OCI-M2 (cell line): ENCODE measurements at regions not wholly inside any gene's neighbourhood (a gene's known extent, or its start where the extent isn't known, plus 50 kb on each side); places are given as distances from the start of the nearest gene placed in this dataset.
"Not testable (repeated sequence)": the region's sequence is repeated elsewhere in the genome, so short reads cannot be mapped to it uniquely, and the experiment has no call there.

Experiments used
- DNase-seq: peaks from one replicate; lab custom pipeline; 2025; ENCODE audit not compliant: unreplicated experiment; lab: John Stamatoyannopoulos, UW

GRCh38 chr7:142447762-142448161 lies 189.9 kb upstream of the PRSS58 start:
- no peak for DNase-seq

DNA sequence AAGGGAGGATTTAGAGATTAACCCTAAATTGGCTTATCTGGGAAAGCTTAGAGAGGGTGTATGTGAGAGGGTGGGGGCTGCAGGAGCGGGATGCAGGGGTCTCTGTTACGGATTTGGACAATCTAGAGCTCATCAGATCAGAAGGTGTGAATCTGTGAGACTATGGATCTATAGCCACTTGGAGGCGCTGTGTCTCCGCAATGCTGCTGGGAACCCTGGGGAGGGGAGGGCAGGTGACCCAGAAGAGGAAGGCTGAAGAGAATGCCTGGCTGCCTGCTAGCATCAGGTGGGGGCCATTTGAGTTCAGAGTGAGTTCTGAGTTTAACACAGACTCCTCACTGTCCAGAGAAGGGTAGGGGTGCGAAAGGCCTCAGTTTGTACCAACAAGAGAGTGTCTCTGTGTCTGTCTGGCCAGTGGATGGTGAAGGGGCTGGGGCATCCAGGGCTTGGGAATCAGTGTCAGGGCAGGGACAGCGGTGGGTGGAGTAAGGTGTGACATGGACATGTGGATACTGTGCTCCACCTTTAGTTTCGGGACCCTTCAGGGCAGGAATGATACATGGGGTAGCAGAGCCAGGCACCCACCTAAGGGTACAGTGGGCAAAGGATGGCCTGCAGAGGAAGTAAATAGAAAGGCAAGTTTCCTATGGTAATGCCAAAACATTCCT lies 187.3 kb upstream of the PRSS58 start:
- no peak for DNase-seq

- no peak for DNase-seq
Measured at GRCh38 chr7:142443216-142444010, 185.6 kb upstream of the PRSS58 start.

DNA sequence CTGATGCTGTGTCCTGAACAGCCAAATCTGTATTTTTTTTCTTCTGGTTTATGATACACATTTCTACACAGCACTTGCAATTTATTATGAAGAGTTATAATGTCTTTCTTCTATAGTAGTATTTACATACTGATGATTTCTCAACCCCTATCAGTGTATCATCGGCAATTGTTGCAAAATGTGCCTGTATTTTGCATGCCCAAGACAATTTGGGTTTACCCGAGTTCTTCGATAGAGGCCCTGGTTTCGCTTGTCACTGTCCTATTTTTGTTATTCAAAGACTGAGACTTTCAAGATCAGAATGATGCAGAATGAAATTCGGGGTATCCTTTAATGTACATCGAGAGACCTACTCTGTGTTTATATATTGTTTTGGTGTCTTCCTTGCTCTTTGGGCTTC lies 184.5 kb upstream of the PRSS58 start:
- DNase-seq: no peak

GRCh38 chr7:142440906-142441411 lies 183.1 kb upstream of the PRSS58 start:
- DNase-seq: no peak

DNA sequence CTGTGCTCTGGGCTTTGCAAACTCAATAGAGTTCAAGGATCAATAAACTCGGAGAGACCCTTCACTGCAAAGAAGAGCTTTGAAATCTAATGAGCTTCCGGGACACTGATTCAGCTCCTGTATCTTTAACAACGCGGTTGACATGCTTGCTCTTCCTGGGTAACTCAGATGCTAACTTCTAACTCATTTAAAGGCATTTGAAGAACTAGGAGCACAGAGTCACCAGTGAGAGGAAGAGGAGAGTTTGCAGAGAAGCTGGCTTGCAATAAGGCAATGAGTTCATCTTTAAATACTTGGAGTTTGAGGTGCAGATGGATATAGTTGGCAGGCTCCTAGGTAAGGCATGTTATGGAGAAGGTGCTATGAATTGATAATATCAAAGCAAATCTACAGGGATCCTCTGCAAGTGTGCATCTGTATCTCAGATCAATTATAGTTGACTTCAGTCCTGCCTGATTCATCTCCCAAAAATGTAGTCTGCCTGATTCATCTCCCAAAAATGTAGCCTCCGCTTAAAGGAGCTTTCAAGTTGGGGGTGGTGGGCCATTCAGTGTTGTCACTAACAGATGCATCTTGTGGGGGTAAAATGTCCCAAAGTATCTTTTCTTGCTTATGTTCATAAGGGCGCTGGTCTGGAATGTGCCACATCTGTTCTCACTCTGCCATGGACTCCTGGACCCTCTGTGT lies 182.5 kb upstream of the PRSS58 start:
- DNase-seq: no peak

GRCh38 chr7:142439739-142440138 lies 181.9 kb upstream of the PRSS58 start:
- no peak for DNase-seq

DNA sequence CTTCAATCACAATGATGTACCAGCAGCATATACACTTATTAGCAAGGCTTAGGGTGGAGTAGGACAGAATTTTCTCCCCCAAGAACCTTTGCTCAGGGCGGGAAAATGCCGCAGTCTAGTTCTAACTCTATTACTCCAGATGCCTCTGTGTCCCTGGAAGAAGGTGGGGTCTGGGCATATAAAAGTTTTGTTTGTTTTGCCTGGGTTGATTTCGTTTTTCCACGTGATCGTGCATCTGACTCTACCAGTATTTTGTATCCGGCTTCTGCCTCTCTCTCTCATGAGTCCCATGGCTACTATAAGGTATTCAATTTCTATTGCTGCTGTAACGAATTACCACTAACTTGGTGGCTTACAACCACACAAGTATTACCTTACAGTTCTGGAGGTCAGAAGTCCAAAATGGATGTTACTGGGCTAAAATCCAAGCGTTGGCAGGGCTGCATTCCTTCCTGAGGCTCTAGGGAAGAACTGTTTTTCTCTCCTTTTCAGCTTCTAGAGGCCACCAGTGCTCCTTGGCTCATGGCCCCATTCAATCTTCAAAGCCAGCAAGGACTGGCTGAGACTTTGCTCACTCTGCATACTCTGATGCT lies 181.2 kb upstream of the PRSS58 start:
- no peak for DNase-seq

DNA sequence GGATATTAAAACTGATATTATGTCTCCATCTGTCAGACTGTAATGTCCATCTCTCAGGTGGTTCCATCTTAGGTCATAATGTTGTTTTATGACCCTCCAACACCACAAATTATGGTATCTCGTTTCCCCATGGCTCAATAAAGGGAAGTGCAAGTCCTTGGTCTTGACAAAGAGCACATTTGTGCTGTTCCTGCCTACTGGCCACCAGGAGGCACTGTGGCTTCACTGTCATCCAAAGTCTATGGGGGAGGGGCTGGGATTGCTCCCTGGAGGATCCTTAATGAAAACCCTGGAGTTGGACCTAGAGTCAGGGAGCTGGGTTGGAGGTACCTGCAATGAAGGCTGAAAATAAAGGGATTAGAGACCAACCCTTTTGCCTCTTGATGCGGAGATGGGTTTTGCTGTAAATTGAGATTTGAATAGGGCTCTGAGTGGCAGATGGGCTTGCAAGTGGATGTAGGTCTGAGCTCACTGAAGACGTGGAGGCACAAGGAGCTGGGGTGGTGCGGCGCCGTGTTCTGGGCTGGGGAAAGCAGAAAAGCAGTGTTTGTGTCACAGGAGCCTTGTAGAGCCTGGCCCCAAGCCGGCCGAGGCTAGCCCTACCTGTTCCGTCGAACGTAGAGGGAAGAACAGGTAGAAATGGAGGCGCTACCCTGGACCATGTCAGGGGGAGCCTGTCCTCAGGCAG lies 180.5 kb upstream of the PRSS58 start:
- DNase-seq: no peak

DNA sequence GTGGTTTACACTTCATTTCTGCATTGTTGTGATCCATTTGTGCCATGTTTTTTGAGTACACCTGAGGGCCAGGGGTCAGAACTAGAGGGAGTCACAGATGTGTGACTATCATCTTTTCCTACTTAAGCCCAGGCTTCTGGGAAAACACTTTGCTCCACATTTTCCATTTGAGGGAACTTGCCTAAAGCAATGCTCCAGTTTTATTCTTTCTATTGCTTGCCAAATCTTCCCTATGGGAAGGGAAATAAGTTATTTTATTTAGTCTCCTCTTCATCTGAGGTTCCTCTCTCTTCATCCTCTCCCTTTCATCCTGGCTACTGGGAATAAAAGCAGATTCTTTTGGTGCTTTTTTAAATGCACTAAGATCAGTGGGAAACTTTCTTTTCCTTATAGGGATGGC lies 179.9 kb upstream of the PRSS58 start:
- no peak for DNase-seq

DNA sequence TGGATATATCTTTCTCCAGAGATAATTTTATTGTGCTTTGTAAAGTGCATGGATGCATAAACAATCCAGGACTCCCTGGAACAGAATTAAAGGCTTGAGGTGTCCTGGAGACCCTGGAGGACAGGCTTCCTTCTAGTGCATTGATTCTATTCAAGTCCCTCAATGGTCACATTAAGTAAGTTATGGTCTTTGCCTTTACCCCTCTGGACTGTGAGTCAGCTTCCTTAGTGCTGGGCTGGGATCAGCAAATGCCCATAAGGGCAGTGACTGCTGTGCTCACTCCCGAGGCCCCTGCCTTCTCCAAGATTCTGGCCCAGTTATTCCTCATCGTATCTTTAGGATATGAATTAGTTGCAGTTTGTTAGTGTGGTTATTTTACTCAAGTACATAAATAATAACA lies 178.7 kb upstream of the PRSS58 start:
- DNase-seq: no peak

DNA sequence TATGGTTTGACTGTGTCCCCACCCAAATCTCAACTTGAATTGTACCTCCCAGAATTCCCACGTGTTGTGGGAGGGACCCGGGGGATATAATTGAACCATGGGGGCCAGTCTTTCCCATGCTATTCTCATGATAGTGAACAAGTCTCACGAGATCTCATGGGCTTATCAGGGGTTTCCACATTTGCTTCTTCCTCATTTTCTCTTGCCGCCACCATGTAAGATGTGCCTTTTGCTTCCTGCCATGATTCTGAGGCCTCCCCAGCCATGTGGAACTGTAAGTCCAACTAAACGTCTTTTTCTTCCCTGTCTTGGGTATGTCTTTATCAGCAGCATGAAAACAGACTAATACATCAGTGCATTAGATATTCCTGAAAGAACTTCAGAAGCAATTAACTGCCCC lies 177.7 kb upstream of the PRSS58 start:
- DNase-seq: not testable (repeated sequence)

GRCh38 chr7:142434666-142435167 lies 176.9 kb upstream of the PRSS58 start:
- no peak for DNase-seq

DNA sequence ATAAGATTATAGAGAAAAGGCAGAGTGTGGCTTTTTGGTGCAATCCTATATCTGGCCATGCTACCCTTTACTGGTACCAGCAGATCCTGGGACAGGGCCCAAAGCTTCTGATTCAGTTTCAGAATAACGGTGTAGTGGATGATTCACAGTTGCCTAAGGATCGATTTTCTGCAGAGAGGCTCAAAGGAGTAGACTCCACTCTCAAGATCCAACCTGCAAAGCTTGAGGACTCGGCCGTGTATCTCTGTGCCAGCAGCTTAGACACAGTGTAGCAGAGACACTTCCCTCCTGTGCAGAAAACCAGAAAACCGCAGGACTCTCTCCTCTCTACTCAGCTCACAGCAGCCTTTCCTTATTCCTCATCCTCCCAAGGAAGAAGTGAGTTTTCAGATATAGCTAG lies 176.3 kb upstream of the PRSS58 start:
- DNase-seq: not testable (repeated sequence)

- no peak for DNase-seq
Measured at GRCh38 chr7:142432377-142432776, 174.5 kb upstream of the PRSS58 start.

DNA sequence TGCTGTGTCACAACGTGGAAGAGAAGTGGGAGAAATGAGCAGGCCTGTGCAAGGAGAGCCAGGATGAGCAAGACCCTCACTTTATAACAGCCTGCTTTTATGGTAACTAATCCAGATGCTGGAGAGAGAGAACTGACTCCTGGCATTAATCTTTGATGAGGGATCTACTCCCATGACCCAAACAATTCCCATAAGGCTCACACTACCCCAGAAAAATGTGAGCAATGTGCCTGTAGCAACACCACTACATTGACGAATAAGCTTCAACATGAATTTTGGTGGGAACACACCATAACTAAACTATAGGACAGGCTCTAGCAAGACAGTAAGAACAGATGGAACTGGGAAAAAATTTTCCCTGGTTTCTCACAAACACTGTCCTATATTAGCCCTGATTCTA lies 173.6 kb upstream of the PRSS58 start:
- DNase-seq: no peak

DNA sequence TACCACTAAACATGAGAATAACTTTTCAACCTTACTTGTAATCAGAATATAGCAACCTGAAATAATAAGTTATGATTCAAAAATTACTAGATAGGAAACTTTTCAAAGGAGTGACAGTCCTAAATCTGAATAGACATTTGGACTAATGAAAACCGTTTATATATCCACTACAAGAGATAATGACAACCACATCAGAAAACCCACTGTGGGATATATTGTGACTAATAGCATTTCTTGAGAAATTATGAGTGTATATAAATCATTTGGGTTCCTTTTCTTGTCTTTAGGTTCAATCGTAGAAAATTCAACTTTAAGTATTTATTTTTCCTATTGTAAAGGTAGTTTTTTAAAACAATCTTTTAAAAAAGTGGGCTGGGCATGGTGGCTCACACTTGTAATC lies 170.2 kb upstream of the PRSS58 start:
- no peak for DNase-seq

GRCh38 chr7:142425281-142425680 lies 167.4 kb upstream of the PRSS58 start:
- DNase-seq: no peak

GRCh38 chr7:142422621-142423020 lies 164.8 kb upstream of the PRSS58 start:
- DNase-seq: no peak

DNA sequence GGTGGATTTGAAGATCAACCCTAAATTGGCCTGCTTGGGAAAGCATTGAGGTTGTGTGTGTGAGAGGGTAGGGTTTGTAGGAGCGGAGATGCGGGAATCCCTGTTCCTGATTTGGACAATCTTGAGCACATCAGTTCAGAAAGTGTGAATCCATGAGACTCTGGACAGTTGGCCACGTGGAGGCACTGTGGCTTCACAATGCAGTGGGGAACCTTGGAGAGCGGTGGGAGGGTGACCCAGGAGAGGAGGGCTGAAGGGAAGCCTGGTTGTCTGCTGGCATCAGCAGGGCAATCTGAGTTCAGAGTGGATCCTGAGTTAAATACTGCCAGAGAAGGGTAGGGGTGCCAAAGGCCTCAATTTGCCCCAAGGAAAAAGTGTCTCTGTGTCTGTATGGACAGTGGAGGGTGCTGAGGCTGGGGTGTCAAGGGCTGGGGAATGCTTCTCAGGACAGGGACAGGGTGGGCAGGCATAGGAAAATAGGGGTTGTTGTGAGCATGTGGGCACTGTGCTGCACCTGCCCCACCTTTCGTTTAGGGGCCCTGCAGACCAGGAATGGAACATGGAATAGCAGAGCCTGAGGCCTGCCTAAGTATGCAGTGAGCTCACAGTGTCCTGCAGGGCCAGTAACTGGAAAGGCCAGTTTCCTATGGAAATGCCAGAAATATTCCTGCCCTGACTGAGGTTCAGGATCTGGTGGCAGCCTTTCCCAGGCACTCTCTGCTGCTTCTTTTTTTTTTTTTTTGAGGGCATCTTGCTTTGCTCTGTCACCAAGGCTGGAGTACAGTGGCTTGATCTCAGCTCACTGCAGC lies 162.9 kb upstream of the PRSS58 start:
- DNase-seq: no peak
